ENCODE measurements at regions not wholly inside any gene's neighbourhood (a gene's known extent, or its start where the extent isn't known, plus 50 kb on each side); places are given as distances from the start of the nearest gene placed in this dataset.

GRCh38 chr10:36303896-36304295 is 661.8 kb upstream of the FZD8 start:
- Histone ChIP-seq H2AFZ (no peak overlapping the region), H3K27me3 (ENCODE audit: control insufficient read depth, insufficient read depth, low read length) (no peaks in the 10 kb centered on the region), H3K79me2 (no peaks in the 10 kb centered on the region), H3K4me2 (ENCODE audit: low read length) (no peak overlapping the region), H3K9ac (no peak overlapping the region), H3K4me1 (no peaks in the 10 kb centered on the region), H3K36me3 (ENCODE audit: control insufficient read depth, insufficient read depth, low read length) (no peaks in the 10 kb centered on the region), H3K9me3 (ENCODE audit: control insufficient read depth, low read length) (no peaks in the 10 kb centered on the region), H3K4me3 (ENCODE audit: low read depth, low read length) (no peak overlapping the region), H3K27ac (no peak overlapping the region)
- TF ChIP-seq CTCF (IDR thresholded peaks at IDR 0.05) = no peak

DNA sequence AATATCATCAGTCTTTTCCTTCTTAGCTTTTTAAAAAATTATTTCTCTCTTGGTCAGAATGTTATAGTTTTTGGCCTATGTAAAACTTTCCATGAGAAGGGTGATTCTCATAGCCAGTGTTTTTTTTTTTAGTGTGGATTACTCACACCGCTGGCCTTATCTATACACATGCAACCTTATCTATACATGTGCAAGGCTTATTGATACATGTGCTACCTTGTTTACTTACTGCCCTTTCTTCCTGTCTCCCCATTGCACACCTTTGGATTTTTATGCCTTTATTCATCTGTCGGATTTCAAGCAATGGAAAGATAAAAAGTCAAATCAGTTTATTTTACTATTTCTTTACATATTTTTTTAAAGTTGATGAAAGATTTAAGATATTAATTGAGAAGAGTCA is 660.0 kb upstream of the FZD8 start:
- H3K9ac ChIP-seq = no peak overlapping the region
- H3K27ac ChIP-seq = no peak overlapping the region
- no peaks in the 10 kb centered on the region for H3K27me3 ChIP-seq (ENCODE audit: control insufficient read depth, insufficient read depth, low read length)
- H3K36me3 ChIP-seq (ENCODE audit: control insufficient read depth, insufficient read depth, low read length) = no peaks in the 10 kb centered on the region
- no peaks in the 10 kb centered on the region for H3K79me2 ChIP-seq
- no peaks in the 10 kb centered on the region for H3K9me3 ChIP-seq (ENCODE audit: control insufficient read depth, low read length)
- no peak overlapping the region for H3K4me3 ChIP-seq (ENCODE audit: low read depth, low read length)
- no peaks in the 10 kb centered on the region for H3K4me1 ChIP-seq
- no peak overlapping the region for H2AFZ ChIP-seq
- no peak for TF ChIP-seq CTCF (IDR thresholded peaks at IDR 0.05)
- H3K4me2 ChIP-seq (ENCODE audit: low read length) = no peak overlapping the region

DNA sequence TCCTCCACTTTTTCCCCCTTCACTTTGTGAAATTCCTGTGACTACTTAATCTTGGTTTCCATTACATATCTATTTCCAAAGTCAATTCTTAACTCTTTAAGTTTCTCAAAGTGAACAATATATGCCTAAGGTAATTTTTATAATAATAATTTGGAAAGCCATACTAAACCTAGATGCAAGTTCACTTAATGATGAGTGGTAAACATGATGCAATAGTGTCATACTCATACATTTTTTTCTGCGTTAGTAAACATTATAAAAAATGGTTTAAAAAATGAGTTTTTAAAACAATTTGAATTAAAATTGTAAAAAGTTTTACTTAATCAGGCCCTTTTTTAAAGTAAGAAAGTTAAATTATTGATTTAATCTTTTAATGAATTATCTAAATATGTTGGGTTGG is 659.4 kb upstream of the FZD8 start:
- Histone ChIP-seq H3K4me2 (ENCODE audit: low read length) (no peak overlapping the region), H3K36me3 (ENCODE audit: control insufficient read depth, insufficient read depth, low read length) (no peaks in the 10 kb centered on the region), H3K9me3 (ENCODE audit: control insufficient read depth, low read length) (no peaks in the 10 kb centered on the region), H2AFZ (no peak overlapping the region), H3K27me3 (ENCODE audit: control insufficient read depth, insufficient read depth, low read length) (no peaks in the 10 kb centered on the region), H3K79me2 (no peaks in the 10 kb centered on the region), H3K4me1 (no peaks in the 10 kb centered on the region), H3K27ac (no peak overlapping the region), H3K4me3 (ENCODE audit: low read depth, low read length) (no peak overlapping the region), H3K9ac (no peak overlapping the region)
- no peak for TF ChIP-seq CTCF (IDR thresholded peaks at IDR 0.05)

DNA sequence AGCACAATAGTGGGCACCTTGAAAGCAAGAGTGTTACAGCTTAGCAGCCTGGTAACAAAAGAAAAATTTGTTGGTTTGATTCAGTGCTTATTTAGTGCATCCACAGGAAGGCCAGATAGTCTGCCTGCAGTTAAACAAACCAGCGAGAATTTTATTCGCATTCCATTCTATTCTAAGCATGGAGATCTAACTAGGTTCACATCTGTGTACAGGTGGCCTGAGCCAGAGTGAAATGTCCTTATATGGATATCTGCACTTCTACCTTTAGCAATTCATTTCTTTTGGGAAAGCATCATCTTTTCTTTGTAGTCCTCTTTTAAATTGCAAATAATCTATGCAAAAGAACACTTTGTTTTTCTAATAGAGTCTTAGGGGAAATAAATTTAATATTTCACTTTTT is 659.0 kb upstream of the FZD8 start:
- Histone ChIP-seq H3K9ac (no peak overlapping the region), H3K27me3 (ENCODE audit: control insufficient read depth, insufficient read depth, low read length) (no peaks in the 10 kb centered on the region)

More for the DNA sequence above, 659.0 kb upstream of the FZD8 start:
- no peaks in the 10 kb centered on the region for H3K36me3 ChIP-seq (ENCODE audit: control insufficient read depth, insufficient read depth, low read length)
- TF ChIP-seq CTCF (IDR thresholded peaks at IDR 0.05) = no peak
- no peak overlapping the region for H3K27ac ChIP-seq
- no peak overlapping the region for H3K4me3 ChIP-seq (ENCODE audit: low read depth, low read length)
- no peaks in the 10 kb centered on the region for H3K4me1 ChIP-seq
- H3K79me2 ChIP-seq = no peaks in the 10 kb centered on the region
- no peak overlapping the region for H3K4me2 ChIP-seq (ENCODE audit: low read length)
- no peak overlapping the region for H2AFZ ChIP-seq
- H3K9me3 ChIP-seq (ENCODE audit: control insufficient read depth, low read length) = no peaks in the 10 kb centered on the region

All from parathyroid adenoma (tissue), 2 donors.